SK-N-SH treated with all-trans-retinoic acid at 6 μM for 48 hours (cell line): ENCODE measurements at regions not wholly inside any gene's neighbourhood (a gene's known extent, or its start where the extent isn't known, plus 50 kb on each side); places are given as distances from the start of the nearest gene placed in this dataset.

Experiments used
- ATAC-seq: fragments of 200-7000 bp; cut with Tn5 transposase; 3 replicates; pipeline ENCODE4 v1.9.1; 2020; ENCODE audit warnings: mild to moderate bottlenecking, moderate library complexity
- ARNTL ChIP-seq: fragments of 450-650 bp; formaldehyde crosslinking; IDR thresholded peaks from 2 replicates; pipeline ENCODE4 v1.5.0; 2020; ENCODE audit warnings: low read depth, mild to moderate bottlenecking, moderate library complexity, borderline replicate concordance
- BACH2 ChIP-seq: fragments of 250-450 bp; sonication (Bioruptor Pico); IDR thresholded peaks from 2 replicates; pipeline ENCODE4 v1.9.0; 2021; ENCODE audit warnings: mild to moderate bottlenecking, borderline replicate concordance
- CSDC2 ChIP-seq: fragments of 250-450 bp; sonication (Bioruptor Pico); IDR thresholded peaks from 2 replicates; pipeline ENCODE4 v1.5.0; 2020; ENCODE audit warnings: mild to moderate bottlenecking, moderate library complexity
- CSRNP3 ChIP-seq: fragments of 250-450 bp; sonication (Bioruptor Pico); IDR thresholded peaks from 2 replicates; pipeline ENCODE4 v1.5.1; 2021; ENCODE audit warnings: mild to moderate bottlenecking, moderate library complexity
- ESRRG ChIP-seq: fragments of 250-450 bp; sonication (Bioruptor Pico); IDR thresholded peaks from 2 replicates; pipeline ENCODE4 v1.6.1; 2021; ENCODE audit warnings: mild to moderate bottlenecking
- GLIS3 ChIP-seq: fragments of 250-450 bp; sonication (Bioruptor Pico); IDR thresholded peaks from 2 replicates; pipeline ENCODE4 v1.5.0; 2020; ENCODE audit warnings: mild to moderate bottlenecking, moderate library complexity
- OSR1 ChIP-seq: fragments of 250-450 bp; sonication (Bioruptor Pico); IDR thresholded peaks from 2 replicates; pipeline ENCODE4 v1.8.0; 2022; ENCODE audit warnings: moderate library complexity, mild to moderate bottlenecking, inconsistent platforms
- POU6F1 ChIP-seq: fragments of 250-450 bp; sonication (Bioruptor Pico); IDR thresholded peaks from 2 replicates; pipeline ENCODE4 v1.8.0; 2021; ENCODE audit warnings: low read depth, mild to moderate bottlenecking, moderate library complexity, borderline replicate concordance
- PPARA ChIP-seq: fragments of 250-450 bp; sonication (Bioruptor Pico); IDR thresholded peaks from 2 replicates; pipeline ENCODE4 v1.5.0; 2020; ENCODE audit warnings: mild to moderate bottlenecking, borderline replicate concordance
- RARB ChIP-seq: fragments of 250-450 bp; sonication (Bioruptor Pico); IDR thresholded peaks from 2 replicates; pipeline ENCODE4 v1.8.0; 2021; ENCODE audit warnings: mild to moderate bottlenecking, moderate library complexity
- SNAI2 ChIP-seq: fragments of 250-450 bp; sonication (Bioruptor Pico); IDR thresholded peaks from 2 replicates; pipeline ENCODE4 v1.5.0; 2020; ENCODE audit warnings: mild to moderate bottlenecking, moderate library complexity
- TCF4 ChIP-seq: fragments of 250-450 bp; sonication (Bioruptor Pico); IDR thresholded peaks from 2 replicates; pipeline ENCODE4 v1.8.0; 2021; ENCODE audit warnings: mild to moderate bottlenecking, moderate library complexity, borderline replicate concordance
- TOX ChIP-seq: fragments of 250-450 bp; sonication (Bioruptor Pico); IDR thresholded peaks from 2 replicates; pipeline ENCODE4 v1.8.0; 2021; ENCODE audit warnings: mild to moderate bottlenecking, moderate library complexity, borderline replicate concordance
- TSHZ2 ChIP-seq: fragments of 250-450 bp; sonication (Bioruptor Pico); IDR thresholded peaks from 2 replicates; pipeline ENCODE4 v1.5.0; 2020; ENCODE audit warnings: mild to moderate bottlenecking, moderate library complexity
- ZC3H10 ChIP-seq: fragments of 250-450 bp; sonication (Bioruptor Pico); IDR thresholded peaks from 2 replicates; pipeline ENCODE4 v1.5.1; 2021; ENCODE audit warnings: mild to moderate bottlenecking, moderate library complexity
- ZFP3 ChIP-seq: fragments of 250-450 bp; sonication (Bioruptor Pico); IDR thresholded peaks from 2 replicates; pipeline ENCODE4 v1.5.0; 2020; ENCODE audit warnings: mild to moderate bottlenecking, moderate library complexity
- ZFP30 ChIP-seq: fragments of 450-650 bp; formaldehyde crosslinking; IDR thresholded peaks from 2 replicates; pipeline ENCODE4 v1.5.0; 2022; ENCODE audit warnings: mild to moderate bottlenecking, moderate library complexity
- ZNF70 ChIP-seq: fragments of 450-650 bp; formaldehyde crosslinking; IDR thresholded peaks from 2 replicates; pipeline ENCODE4 v1.5.0; 2020; ENCODE audit warnings: mild to moderate bottlenecking, moderate library complexity

GRCh38 chr1:91130256-91130985 is 108.6 kb upstream of the ZNF644 start (continued):
- no peak for TF ChIP-seq CSRNP3 (CRISPR knock-in tag)
- no peak for TF ChIP-seq POU6F1 (CRISPR knock-in tag)
- TF ChIP-seq GLIS3 (CRISPR knock-in tag), result no peak
- TF ChIP-seq PPARA (CRISPR knock-in tag), result no peak
- no peak for TF ChIP-seq BACH2 (CRISPR knock-in tag)

- ATAC-seq, result no peak
- no peak for TF ChIP-seq POU6F1 (CRISPR knock-in tag)
- no peak for TF ChIP-seq ZFP3 (CRISPR knock-in tag)
- no peak for TF ChIP-seq CSDC2
- TF ChIP-seq SNAI2 (CRISPR knock-in tag), result no peak
- no peak for TF ChIP-seq ZC3H10
- TF ChIP-seq CSRNP3 (CRISPR knock-in tag), result no peak
- no peak for TF ChIP-seq ESRRG (CRISPR knock-in tag)
Observed at GRCh38 chr1:91129458-91129857, 107.6 kb upstream of the ZNF644 start.

- TF ChIP-seq OSR1 (CRISPR knock-in tag) (no peak), RARB (CRISPR knock-in tag) (no peak), ARNTL (CRISPR knock-in tag) (no peak), CSDC2 (no peak), TSHZ2 (CRISPR knock-in tag) (no peak), TOX (no peak), ESRRG (CRISPR knock-in tag) (no peak), ZFP30 (CRISPR knock-in tag) (no peak), CSRNP3 (CRISPR knock-in tag) (no peak), POU6F1 (CRISPR knock-in tag) (no peak), GLIS3 (CRISPR knock-in tag) (no peak), ZNF70 (CRISPR knock-in tag) (no peak), ZC3H10 (no peak), TCF4 (CRISPR knock-in tag) (no peak)
Observed at GRCh38 chr1:91129017-91129416, 107.2 kb upstream of the ZNF644 start.

More at GRCh38 chr1:91129017-91129416, 107.2 kb upstream of the ZNF644 start:
- ATAC-seq, result no peak
